Ovary (tissue), 3 donors: ENCODE measurements at regions not wholly inside any gene's neighbourhood (a gene's known extent, or its start where the extent isn't known, plus 50 kb on each side); places are given as distances from the start of the nearest gene placed in this dataset.

Experiments
- EP300 ChIP-seq: sonication (generic); formaldehyde crosslinking; IDR thresholded peaks from one replicate; pipeline ENCODE4 v1.6.1; 2017; ENCODE audit warnings: antibody characterized with exemption
- POLR2A ChIP-seq: fragments of 450-650 bp; IDR thresholded peaks from one replicate; pipeline ENCODE4 v1.6.1; 2017; ENCODE audit warnings: antibody characterized with exemption, mild to moderate bottlenecking, moderate library complexity
- TF ChIP-seq, protein P1 (sequence below), 3 donors: fragments of 450-650 bp in 2 of 3; fragments of 200-600 bp in 1 of 3; IDR thresholded peaks; one replicate each; pipeline versions ENCODE4 v1.5.1 to v1.8.0; 2016 to 2022; ENCODE audit warnings: antibody characterized with exemption in 3 of 3, mild to moderate bottlenecking in 1 of 3
- donor health status: DM: no; HTN: no; CAD: no.

DNA sequence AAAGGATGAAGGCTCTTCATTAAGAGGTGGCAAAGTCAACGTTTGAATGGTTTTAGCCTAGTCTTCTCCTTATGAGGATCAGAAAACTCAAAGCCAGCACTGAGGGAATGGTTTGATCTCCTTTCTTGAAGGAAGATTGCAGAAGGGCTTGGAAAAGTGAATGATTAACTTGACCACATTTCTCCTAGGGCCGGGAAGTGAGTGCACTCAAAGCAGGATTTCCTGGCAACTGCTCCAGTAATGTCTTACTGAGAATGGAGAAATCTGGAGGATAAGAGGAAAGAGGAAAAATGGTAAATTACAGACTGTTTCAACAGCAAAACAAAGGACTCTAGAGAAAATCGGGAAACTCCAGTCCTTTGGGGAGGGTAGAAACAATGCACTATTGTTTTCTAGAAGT is 189.0 kb upstream of the FOXA2 start:
- TF ChIP-seq, protein P1, sequence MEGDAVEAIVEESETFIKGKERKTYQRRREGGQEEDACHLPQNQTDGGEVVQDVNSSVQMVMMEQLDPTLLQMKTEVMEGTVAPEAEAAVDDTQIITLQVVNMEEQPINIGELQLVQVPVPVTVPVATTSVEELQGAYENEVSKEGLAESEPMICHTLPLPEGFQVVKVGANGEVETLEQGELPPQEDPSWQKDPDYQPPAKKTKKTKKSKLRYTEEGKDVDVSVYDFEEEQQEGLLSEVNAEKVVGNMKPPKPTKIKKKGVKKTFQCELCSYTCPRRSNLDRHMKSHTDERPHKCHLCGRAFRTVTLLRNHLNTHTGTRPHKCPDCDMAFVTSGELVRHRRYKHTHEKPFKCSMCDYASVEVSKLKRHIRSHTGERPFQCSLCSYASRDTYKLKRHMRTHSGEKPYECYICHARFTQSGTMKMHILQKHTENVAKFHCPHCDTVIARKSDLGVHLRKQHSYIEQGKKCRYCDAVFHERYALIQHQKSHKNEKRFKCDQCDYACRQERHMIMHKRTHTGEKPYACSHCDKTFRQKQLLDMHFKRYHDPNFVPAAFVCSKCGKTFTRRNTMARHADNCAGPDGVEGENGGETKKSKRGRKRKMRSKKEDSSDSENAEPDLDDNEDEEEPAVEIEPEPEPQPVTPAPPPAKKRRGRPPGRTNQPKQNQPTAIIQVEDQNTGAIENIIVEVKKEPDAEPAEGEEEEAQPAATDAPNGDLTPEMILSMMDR (IDR thresholded peaks at IDR 0.05): no peak
- TF ChIP-seq POLR2A (no peak), EP300 (no peak)
